Kidney epithelial cell (primary cell): ENCODE measurements at regions not wholly inside any gene's neighbourhood (a gene's known extent, or its start where the extent isn't known, plus 50 kb on each side); places are given as distances from the start of the nearest gene placed in this dataset.

Source experiments
- DNase-seq: peaks from one replicate; pipeline ENCODE4 v3.0.0-alpha.2; 2010; ENCODE audit warnings: low read depth
- H3K27me3 ChIP-seq: 2 replicates; pipeline ENCODE4 v1.6.0; 2011; ENCODE audit warnings: low read length; ENCODE audit not compliant: control insufficient read depth, insufficient read depth
- H3K36me3 ChIP-seq: 2 replicates; pipeline ENCODE4 v1.5.1; 2011; ENCODE audit warnings: low read length; ENCODE audit not compliant: control insufficient read depth, insufficient read depth
- H3K4me3 ChIP-seq: 2 replicates; pipeline ENCODE4 v1.5.1; 2011; ENCODE audit warnings: low read depth, mild to moderate bottlenecking, control low read depth, low read length
- CTCF ChIP-seq: IDR thresholded peaks from 2 replicates; pipeline ENCODE4 v1.5.1; 2011; ENCODE audit warnings: mild to moderate bottlenecking, moderate library complexity, low read length, control low read depth, inconsistent platforms; ENCODE audit not compliant: insufficient read depth, poor library complexity, severe bottlenecking

- no peak for DNase-seq
- no peaks in the 10 kb centered on the region for H3K36me3 ChIP-seq
- TF ChIP-seq CTCF, result no peak
- H3K4me3 ChIP-seq, result no peak overlapping the region
- H3K27me3 ChIP-seq, result peaks cover 2% of the 10 kb centered on the region
These were observed 63.8 kb downstream of the MRPL46 start for GRCh38 chr15:88403351-88403791.

GRCh38 chr15:88401996-88402656 lies 65.1 kb downstream of the MRPL46 start:
- Histone ChIP-seq H3K4me3 (no peak overlapping the region), H3K36me3 (no peaks in the 10 kb centered on the region), H3K27me3 (peaks cover 2% of the 10 kb centered on the region)
- TF ChIP-seq CTCF, result no peak
- DNase-seq, result no peak

DNA sequence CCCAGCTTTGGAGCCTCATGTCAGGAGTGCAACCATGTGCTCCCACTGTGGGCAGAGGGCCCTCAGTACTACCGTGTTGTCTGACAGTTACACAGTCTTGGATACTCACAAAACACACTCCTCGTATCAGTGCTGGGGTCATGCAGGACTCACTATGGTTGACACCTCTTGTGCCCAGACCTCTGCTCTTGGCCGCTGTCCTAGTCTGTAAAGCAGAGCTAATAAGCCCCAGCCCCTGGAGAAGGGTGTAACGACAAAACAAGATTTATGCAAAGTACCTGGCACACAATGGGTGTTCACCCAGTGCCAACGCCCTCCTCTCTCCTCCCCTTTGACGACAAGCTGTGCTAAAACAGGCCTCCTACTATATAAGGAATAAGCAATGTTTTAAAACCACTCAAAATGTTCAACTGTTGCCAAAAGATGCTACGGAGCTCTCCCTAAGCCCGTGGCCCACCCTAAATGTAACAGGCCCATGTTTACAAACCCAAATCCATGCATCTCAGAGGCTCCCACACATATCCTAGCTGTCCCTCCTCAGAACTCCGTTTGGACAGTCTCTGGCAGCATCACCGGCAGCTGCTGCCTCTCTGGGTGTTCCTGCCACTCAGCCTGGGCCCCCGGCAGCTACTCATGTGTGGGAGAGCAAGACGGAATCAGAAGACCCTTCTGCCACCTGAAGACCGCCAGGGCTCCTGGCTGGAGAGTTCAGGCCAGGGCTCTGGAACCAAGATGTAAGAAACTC lies 65.8 kb downstream of the MRPL46 start:
- DNase-seq, result no peak
- no peaks in the 10 kb centered on the region for H3K36me3 ChIP-seq
- peaks cover 2% of the 10 kb centered on the region for H3K27me3 ChIP-seq
- TF ChIP-seq CTCF, result no peak
- no peak overlapping the region for H3K4me3 ChIP-seq

DNA sequence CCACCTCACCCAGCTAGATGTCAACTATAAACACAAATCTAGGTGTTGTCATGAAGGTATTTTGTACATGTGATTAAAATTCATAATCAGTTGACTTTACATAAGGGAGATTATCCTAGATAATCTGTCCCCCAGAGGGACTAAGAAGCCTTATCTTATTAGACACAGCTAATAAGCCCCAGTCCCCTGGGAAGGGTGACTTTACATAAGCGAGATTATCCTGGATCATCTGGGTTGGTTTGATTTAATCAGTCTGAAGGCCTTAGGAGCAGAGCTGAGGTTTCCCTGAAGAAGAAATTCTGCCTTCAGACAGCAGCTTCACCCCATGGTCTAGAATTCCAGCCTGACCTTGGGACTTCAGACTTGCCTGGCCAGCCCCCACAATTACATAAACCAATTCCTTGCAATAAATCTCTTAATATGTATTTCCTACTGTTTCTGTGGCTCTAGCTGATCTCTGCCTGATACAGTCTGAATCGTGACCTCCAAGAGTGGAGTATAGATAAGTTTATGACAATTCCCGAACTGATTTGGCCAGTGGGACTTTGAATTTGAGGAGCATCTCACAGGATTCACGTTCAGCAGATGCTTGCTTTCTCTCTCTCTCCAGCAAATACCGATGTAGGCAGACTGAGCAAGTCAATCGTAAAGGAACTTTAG lies 66.5 kb downstream of the MRPL46 start:
- TF ChIP-seq CTCF, result no peak

GRCh38 chr15:88400084-88400483 lies 67.1 kb downstream of the MRPL46 start:
- peaks cover 2% of the 10 kb centered on the region for H3K27me3 ChIP-seq
- H3K36me3 ChIP-seq, result no peaks in the 10 kb centered on the region
- no peak for TF ChIP-seq CTCF
- no peak for DNase-seq
- no peak overlapping the region for H3K4me3 ChIP-seq

More for the DNA sequence above, 66.5 kb downstream of the MRPL46 start:
- H3K4me3 ChIP-seq, result no peak overlapping the region
- H3K36me3 ChIP-seq, result no peaks in the 10 kb centered on the region
- DNase-seq, result no peak
- peaks cover 2% of the 10 kb centered on the region for H3K27me3 ChIP-seq
